Gastrocnemius medialis (tissue), 4 donors: ENCODE measurements at regions not wholly inside any gene's neighbourhood (a gene's known extent, or its start where the extent isn't known, plus 50 kb on each side); places are given as distances from the start of the nearest gene placed in this dataset.

Experiments
- CTCF ChIP-seq, 5 experiments: fragments of 450-650 bp in 3 of 5; fragments of 200-600 bp in 2 of 5; sonication (generic) in 2 of 5; IDR thresholded peaks in 4 of 5; conservative IDR thresholded peaks in 1 of 5; 1 replicate in 4 of 5; 2 replicates in 1 of 5; pipeline ENCODE4 v1.5.1; 2016 to 2019; ENCODE audit warnings: antibody characterized with exemption in 5 of 5, mild to moderate bottlenecking in 3 of 5, moderate library complexity in 3 of 5
- POLR2A ChIP-seq, 2 donors: fragments of 450-650 bp; IDR thresholded peaks; one replicate each; pipeline ENCODE4 v1.6.1; 2017; ENCODE audit warnings: antibody characterized with exemption in 2 of 2, mild to moderate bottlenecking in 2 of 2, moderate library complexity in 2 of 2

- TF ChIP-seq POLR2A (IDR thresholded peaks at IDR 0.05) (no peak), CTCF (IDR thresholded peaks at IDR 0.05 in 4 of 5, conservative IDR thresholded peaks at IDR 0.05 in 1 of 5) (no peak)
Measured at GRCh38 chr13:88042489-88042888, 371.3 kb downstream of the SLITRK5 start.
